RWPE1 (cell line): ENCODE measurements at regions not wholly inside any gene's neighbourhood (a gene's known extent, or its start where the extent isn't known, plus 50 kb on each side); places are given as distances from the start of the nearest gene placed in this dataset.

Experiments used
- CTCF ChIA-PET: fragments of 350-600 bp; sonication (Branson Sonifier 250); formaldehyde crosslinking; extraction: SDS; loops from one replicate; lab custom pipeline; 2021; lab: Yijun Ruan, JAX
- POLR2A ChIA-PET: fragments of 400-600 bp; formaldehyde crosslinking; extraction: SDS; loops from one replicate; lab custom pipeline; 2020; ENCODE audit warnings: antibody characterized with exemption; ENCODE audit not compliant: low non-redundant PET; lab: Yijun Ruan, JAX
- DNase-seq: peaks from one replicate; pipeline ENCODE4 v3.0.0; 2012; ENCODE audit warnings: low spot score
- H3K27ac ChIP-seq: fragments of 450-650 bp; 2 replicates; pipeline ENCODE4 v1.5.1; 2017
- CTCF ChIP-seq: fragments of 450-650 bp; conservative IDR thresholded peaks from 2 replicates; pipeline ENCODE4 v1.5.1; 2017; ENCODE audit warnings: low read depth, mild to moderate bottlenecking

- no peak overlapping the region for H3K27ac ChIP-seq
- TF ChIP-seq CTCF, result no peak
- DNase-seq, result no peak
- CTCF ChIA-PET, result no interaction called here
- POLR2A ChIA-PET, result no interaction called here
Measured at GRCh38 chr1:79204779-79205479, 198.4 kb upstream of the ADGRL4 start.

- CTCF ChIA-PET, result interaction anchor here (1.1 kb wide), 1 partner anchor 360 kb away, joined by 4 read pairs; no protein-coding TSS in a partner anchor
- DNase-seq, result peak; percentile 37
- TF ChIP-seq CTCF, result no peak
- no peak overlapping the region for H3K27ac ChIP-seq
- POLR2A ChIA-PET, result no interaction called here
Measured at GRCh38 chr1:79198832-79199231, 192.3 kb upstream of the ADGRL4 start.

GRCh38 chr1:79197421-79197820 lies 190.9 kb upstream of the ADGRL4 start:
- ChIA-PET CTCF (no interaction called here), POLR2A (no interaction called here)
- TF ChIP-seq CTCF, result no peak
- no peak overlapping the region for H3K27ac ChIP-seq
- DNase-seq, result no peak

GRCh38 chr1:79196211-79196610 lies 189.7 kb upstream of the ADGRL4 start:
- H3K27ac ChIP-seq, result no peak overlapping the region
- TF ChIP-seq CTCF, result no peak
- CTCF ChIA-PET, result no interaction called here
- no peak for DNase-seq
- POLR2A ChIA-PET, result no interaction called here

- H3K27ac ChIP-seq, result 0 out of 2 replicates have a peak overlapping the region, but pooled peaks have one; percentile 30
- DNase-seq, result peak; percentile 21
- TF ChIP-seq CTCF, result no peak
- ChIA-PET POLR2A (no interaction called here), CTCF (interaction anchor here (0.6 kb wide), 1 partner anchor 156 kb away, joined by 3 read pairs; no protein-coding TSS in a partner anchor)
Measured at GRCh38 chr1:79193211-79194079, 186.9 kb upstream of the ADGRL4 start.

- POLR2A ChIA-PET, result no interaction called here
- CTCF ChIA-PET, result no interaction called here
- no peak for DNase-seq
- TF ChIP-seq CTCF, result no peak
- no peak overlapping the region for H3K27ac ChIP-seq
Measured at GRCh38 chr1:79190074-79190473, 183.5 kb upstream of the ADGRL4 start.
